Peyer's patch (tissue), 4 donors: ENCODE measurements at regions not wholly inside any gene's neighbourhood (a gene's known extent, or its start where the extent isn't known, plus 50 kb on each side); places are given as distances from the start of the nearest gene placed in this dataset.

Experiments used
- POLR2A ChIP-seq, 2 donors: fragments of 450-650 bp; IDR thresholded peaks; one replicate each; pipeline ENCODE4 v1.5.1; 2017; ENCODE audit warnings: antibody characterized with exemption in 2 of 2, mild to moderate bottlenecking in 2 of 2, moderate library complexity in 2 of 2
- TF ChIP-seq, protein P1 (sequence below), 6 experiments: fragments of 450-650 bp in 4 of 6; fragments of 200-600 bp in 2 of 6; sonication (generic) in 1 of 6; IDR thresholded peaks; one replicate each; pipeline ENCODE4 v1.5.1; 2017 to 2019; ENCODE audit warnings: antibody characterized with exemption in 6 of 6, mild to moderate bottlenecking in 3 of 6, moderate library complexity in 1 of 6

DNA sequence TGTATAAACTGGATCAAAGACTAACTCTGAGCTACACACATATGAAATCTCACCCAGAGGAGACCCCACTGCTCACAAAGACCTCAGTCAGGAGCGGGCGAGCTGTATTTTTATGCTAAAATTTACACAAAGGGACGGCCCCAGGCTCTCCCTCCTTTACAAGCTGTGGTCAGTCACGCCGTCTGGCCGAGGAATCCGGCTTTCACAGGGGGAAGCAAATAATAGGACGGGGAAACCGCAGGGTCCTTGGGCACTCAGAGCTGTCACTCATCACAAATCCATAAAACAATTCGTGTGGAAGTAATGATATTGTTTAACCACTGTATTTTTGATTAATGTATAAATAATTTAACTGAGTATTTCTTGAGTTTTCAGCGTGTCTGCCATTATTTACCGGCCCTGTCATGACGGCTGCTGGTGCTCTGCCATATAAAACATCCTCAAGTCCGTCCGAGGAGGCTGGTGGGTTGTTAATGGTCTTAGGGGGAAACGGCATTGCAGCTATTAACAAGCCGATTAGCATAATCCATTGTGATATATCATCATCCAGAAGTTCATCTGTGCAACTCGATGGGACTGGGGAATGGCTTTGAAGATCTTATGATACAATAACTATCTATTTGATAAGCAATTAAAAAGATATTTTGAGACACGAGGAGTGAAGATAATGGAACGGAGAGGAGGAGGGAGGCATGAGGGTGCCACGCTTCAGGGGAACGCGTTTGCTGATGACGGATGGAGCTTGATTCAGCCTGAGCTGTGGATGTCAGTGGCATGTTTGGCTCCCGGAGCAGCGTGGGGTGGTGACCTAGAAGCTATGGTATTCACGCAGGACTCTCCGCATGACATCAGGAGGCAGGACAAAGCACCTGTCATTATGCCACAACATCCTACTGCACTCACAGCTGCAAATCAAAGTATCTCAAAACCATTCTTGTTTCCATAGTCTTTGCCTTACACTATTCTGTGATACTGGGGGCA, 150.9 kb downstream of the SHOX start:
- TF ChIP-seq, protein P1, sequence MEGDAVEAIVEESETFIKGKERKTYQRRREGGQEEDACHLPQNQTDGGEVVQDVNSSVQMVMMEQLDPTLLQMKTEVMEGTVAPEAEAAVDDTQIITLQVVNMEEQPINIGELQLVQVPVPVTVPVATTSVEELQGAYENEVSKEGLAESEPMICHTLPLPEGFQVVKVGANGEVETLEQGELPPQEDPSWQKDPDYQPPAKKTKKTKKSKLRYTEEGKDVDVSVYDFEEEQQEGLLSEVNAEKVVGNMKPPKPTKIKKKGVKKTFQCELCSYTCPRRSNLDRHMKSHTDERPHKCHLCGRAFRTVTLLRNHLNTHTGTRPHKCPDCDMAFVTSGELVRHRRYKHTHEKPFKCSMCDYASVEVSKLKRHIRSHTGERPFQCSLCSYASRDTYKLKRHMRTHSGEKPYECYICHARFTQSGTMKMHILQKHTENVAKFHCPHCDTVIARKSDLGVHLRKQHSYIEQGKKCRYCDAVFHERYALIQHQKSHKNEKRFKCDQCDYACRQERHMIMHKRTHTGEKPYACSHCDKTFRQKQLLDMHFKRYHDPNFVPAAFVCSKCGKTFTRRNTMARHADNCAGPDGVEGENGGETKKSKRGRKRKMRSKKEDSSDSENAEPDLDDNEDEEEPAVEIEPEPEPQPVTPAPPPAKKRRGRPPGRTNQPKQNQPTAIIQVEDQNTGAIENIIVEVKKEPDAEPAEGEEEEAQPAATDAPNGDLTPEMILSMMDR (IDR thresholded peaks at IDR 0.05): no peak
- no peak for TF ChIP-seq POLR2A (IDR thresholded peaks at IDR 0.05)
